NCI-H1417 (cell line): ENCODE measurements at regions not wholly inside any gene's neighbourhood (a gene's known extent, or its start where the extent isn't known, plus 50 kb on each side); places are given as distances from the start of the nearest gene placed in this dataset.
A peak's percentile ranks its signal among the peaks of the same experiment; 100 is the strongest.

Experiments used
- DNase-seq, 3 experiments: peaks; one replicate each; lab custom pipeline; 2025; lab: John Stamatoyannopoulos, UW

DNA sequence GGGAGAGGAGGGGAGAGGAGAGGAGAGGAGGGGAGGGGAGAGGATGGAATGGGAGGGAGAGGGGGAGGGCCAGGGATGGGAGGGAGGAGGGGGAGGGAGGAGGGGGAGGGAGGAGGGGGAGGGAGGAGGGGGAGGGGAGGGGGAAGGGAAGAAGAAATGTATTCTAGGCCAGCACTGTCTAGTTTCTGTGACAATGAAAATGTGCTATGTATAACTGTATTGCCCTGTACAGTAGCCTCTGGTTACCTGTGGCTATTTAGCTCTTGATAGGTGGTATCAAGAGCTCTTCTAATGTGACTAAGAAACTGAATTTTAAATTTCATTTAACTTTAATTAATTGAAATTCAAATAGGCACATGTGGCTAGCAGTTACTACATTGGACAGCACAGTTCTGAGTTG, 143.1 kb downstream of the BTC start:
- DNase-seq, result no peak

DNA sequence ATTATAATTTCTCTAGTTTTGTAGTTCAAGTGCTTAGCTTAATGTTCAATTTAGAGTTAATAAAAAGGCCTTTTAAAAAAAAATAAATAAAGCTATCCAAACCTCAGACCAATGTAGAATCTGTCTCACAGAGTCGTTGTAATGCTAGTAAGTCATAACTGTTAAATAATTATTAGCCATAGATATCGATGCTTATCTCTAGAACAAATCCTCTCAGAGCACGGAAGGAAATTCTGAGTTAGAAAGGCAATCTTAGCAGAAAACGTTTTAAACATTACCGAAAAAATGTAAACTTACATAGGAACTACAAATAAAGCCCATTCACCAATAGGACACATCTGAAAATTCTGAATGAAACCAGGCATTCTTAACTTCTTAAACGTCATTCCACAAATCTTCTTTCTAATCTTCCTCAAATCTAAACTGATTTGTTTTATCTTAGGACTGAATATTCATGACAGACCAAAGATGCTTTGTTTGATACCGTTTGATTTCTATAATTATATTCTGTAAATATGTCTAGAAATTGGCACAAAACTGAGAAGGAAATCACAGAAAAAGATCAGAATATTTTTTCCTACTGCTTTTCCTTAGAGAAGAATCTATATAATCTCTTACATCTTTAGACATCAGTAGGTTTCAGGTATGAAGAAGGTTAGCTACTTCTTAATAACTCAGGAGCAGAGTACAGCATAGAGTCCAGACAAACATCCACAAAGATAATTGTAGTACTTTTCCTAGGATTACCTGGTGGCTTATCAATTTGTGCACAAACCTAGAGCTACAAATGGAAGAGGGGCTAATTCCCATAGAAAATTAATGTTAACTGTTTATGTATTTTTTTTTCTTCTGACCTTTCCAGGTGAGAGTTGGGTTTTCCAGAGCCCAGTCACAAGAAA, 140.7 kb downstream of the BTC start:
- DNase-seq, result no peak

DNA sequence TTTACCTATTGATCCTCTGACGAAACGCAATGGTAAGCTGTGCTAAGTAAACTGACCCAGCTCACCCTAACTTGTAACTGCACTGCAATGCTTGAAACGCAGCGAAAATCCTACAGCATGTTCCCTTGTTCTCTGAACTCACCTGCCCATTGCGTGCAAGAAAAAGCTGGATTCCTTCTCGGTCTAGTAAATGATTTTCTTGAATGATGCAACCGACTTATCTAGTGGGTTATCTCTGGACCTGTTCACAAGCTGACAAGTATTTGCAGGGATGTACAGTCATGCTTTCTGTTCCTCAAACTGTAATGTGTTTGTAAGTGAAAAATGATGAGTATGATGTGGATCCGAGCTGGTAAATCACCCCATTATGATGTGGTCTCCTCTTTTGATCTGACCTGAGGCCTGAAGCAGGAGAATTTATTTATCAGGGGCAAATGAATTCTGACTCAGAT, 140.1 kb downstream of the BTC start:
- DNase-seq, result no peak

DNA sequence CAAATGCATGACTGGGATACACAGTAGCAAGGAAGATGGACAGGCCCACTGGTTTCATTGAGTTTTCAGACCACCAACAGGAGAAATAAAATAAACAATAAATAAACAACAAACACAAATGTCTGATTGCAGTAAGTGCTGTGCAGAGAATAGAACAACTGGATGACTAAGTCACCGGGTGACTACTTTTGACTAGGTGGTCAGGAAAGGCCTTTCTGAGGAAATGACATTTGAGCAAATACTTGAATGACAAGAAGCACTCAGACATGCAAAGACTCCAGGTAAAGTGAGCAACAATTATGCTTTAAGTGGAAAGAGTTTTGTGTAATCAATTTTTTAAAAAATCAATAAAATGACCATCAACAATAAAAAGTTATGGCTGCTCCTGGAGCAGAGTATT, 137.7 kb downstream of the BTC start:
- DNase-seq, result peak in 1 of 3 experiments; percentile 28

DNA sequence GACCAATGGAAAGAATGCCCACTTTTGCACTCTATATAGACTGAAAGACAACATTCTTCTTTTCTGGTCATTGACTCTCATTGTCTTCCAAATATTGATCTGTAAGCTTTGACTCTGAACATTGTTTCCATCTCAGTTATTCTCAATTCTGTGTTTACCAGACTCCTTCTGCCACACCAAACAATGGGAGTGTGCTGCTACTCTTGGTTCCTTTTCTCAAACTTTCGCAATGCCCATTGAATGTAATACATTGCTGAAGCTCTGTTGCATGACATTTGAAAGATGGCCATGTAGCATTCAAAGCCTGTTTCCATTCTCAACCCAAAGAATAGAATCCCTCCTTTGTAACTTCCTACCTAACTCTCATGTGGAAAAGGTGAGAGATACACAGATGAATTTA, 136.2 kb downstream of the BTC start:
- no peak for DNase-seq

DNA sequence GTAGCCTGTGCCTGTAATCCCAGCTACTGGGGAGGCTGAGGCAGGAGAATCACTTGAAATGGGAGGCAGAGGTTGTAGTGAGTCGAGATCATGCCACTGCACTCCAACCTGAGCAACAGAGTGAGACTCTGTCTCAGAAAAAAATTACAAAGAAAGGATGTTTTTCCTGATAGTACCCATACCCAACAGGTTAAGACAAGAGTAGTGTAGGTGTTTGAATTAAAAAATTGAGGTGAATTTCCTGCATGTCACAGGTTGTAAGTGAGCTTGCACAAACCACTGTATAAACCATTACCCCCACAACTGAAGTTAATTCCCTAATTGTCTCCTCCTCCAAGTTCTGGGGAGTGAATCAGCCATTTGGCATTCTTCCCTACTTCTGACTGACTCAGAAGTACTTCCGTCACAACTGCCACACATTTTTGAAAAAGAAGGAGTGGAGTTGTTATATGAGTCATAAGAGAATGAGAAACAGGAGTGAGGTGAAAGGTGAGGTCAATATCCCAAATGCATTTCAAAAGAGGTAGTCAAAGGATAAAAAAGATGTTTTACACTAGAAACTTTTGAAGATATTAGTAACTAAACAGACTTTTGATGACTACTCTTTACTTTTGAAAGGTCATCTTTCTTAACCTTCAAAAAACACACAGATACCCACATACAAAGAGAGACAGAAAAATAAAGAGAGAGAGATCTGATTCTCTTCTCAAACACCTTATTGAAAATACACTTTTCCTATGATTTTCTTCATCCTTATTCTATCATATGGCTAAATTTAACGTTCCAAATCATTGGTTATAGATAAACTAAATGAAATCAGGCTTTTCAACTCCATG, 134.5 kb downstream of the BTC start:
- no peak for DNase-seq

DNA sequence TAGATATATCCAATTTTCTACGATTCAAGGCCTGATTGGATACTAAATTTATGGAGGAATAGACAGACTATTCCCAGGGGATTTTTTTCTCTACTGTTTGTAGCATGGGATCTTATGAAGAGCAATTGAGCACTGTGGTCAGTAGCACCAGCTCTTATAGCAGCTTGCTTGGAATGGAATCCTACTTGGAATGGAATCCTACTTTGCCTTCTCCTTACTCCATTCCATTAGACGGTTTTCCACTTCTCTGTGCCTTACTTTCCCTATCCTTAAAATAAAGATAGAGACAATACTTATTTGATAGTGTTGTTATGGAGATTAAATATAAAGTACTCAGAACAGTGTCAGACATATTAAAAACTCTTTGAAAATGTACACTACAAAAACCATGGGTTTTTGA, 133.5 kb downstream of the BTC start:
- no peak for DNase-seq

DNA sequence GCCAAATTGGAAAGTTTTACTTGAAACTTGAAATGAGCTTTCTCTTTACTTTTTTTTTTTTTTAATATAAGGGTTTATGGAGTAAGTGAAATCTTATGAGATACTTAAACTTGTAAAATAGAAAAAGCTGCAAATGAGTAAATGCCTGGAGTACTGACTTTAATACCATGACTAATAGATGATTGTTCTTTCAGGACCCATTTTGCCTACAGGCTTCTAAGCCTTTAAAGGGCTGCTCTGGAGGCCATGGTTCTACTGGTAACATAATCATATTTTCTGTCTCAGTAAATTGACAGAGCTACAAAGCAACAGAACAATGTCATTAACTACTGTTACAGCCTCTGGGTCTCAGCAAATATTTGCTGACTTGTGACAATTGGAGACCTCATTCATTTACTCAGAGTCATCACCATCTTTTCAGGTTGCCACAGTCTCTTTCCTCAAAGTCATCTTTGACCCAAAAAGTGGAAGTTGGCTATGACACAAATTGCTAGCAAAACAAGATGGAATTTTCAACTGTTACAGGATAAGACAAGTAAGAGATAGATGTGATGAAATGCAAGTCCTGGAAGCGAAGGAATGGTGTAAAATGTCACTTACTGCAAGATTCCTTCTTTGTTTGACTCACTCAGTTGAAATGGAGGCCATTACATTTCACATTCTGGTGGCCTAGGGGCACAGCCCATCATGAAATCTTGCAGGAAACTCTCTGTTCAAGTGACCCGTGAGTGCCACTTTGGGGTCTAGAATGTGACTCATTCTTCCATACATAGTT, 132.7 kb downstream of the BTC start:
- peak in 1 of 3 experiments; percentile 24 for DNase-seq

DNA sequence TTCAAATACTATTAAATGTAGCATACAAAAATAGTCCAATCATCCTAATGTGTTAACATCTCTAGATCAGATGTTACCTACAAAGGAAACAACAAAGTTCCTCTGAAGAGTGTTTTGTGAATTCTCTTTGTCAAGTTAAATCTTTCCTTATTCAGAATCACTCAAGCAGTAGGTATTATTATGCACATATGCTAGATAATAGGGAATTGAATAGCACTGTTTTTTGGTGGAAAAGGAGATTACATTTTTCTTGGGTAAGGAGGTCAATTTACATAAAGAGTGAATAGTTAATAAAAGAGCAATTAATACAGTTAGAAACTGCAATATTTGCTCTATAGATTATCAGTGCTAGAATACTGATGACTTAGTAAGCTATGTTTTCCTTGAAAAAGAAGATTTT, 130.7 kb downstream of the BTC start:
- DNase-seq, result no peak

DNA sequence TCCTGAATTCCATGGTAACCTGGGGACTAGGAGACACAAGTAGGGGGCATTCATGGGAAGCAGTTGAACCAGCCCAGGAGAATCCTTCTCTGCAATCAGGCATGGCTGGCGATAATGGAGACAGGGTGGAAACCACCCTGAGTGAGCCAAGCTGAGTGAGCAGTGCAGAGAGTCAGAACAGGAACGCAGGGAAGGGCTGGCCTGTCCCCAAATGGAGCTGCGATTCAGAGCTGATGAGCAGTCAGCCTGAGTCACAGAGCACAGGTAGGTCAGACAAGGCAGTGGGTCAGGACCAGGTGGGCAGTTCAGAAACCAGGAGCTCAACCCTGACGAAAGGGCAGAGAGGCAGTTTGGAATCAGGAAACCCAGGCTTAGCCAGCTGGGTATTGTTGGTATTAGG, 129.0 kb downstream of the BTC start:
- DNase-seq, result no peak

DNA sequence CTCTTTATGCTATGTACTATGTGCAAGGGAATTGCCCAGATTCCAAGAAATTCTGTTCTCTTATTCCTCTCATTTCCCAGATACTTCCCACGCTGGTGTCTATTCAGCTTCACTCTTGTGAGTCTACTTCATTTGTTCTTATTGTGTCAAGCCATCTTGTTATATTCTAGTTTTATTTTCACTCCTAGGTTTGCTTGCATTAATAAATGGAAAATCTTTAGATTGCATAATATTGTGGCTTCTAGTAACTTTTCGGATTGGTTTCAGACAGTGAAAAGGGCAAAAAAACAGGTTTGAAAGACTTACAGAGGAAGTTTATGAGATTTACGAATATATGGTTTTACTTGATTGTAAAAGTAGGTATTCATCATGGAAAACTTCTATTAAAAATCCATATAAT, 128.4 kb downstream of the BTC start:
- no peak for DNase-seq

DNA sequence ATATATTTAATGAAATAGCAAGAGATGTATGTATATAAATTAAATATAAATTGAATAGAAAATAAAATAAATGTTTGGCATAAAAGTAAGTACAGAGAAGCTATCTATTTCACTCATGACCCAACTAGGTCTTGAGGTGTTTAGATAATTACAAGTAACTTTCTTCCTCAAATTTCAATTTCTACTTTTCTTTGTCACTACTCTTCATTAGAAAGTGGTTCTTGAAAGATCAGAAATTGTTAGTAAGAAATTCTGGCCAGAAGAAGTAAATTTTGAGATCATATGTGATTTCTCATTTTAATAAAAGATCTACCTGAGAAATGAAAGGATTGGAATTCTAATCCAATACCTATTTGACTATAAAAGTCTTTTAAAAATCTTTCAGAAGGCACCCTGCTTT, 126.9 kb downstream of the BTC start:
- no peak for DNase-seq

DNA sequence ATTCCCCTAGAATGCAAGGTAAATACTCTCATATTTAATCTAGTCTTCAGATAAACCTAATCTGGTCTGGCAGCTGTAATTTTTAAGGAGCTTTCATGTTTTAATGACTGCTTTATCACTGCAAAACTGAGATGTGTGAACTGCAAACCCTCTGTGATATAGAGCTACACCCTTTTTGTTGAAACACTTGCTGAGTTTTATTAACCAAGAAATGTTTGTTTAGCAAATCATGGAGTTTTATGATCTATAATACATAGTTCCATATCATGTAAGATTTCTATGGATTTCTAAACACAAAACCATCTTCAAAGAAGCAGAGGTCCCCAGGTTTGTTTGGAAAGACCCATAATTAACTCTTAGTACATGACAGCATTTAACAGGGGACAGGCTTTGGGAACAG, 126.4 kb downstream of the BTC start:
- peak in 1 of 3 experiments; percentile 26 for DNase-seq

DNA sequence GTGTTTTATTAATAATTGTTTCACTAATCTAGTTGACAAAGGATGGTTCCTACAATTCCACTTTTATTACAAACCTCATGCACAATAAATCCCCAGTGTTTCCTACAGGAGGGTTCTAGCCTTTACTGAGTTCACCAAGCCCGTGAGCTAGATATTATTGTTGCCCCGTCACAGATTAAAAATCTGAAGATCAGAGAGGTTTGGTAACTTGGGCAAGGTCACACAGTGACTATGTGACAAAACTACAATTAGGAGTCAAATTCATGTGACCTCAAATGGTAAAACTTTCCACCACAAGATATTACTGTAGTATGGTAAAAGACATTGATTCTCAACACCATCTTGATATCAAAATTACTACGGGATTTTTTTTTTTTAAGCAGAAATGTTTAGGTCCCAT, 124.6 kb downstream of the BTC start:
- DNase-seq, result no peak

DNA sequence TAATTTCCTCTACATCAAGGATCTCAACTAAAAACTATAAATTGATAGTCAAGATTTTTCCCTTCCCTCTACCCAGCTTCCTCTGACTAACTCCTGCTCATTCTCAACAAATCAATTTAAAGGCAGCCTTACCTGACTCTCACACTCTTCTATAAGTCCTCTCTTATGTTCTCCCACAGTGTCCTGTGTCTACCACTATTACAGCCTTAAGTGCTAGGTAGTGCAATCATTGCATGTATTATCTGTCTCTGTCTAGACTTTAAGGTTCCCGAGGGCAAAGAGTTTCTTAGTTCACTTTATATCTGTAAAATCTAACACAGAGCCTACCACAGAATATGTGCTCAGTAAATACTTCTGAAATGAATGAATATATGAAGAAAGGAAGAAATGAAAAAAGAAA, 123.7 kb downstream of the BTC start:
- no peak for DNase-seq

DNA sequence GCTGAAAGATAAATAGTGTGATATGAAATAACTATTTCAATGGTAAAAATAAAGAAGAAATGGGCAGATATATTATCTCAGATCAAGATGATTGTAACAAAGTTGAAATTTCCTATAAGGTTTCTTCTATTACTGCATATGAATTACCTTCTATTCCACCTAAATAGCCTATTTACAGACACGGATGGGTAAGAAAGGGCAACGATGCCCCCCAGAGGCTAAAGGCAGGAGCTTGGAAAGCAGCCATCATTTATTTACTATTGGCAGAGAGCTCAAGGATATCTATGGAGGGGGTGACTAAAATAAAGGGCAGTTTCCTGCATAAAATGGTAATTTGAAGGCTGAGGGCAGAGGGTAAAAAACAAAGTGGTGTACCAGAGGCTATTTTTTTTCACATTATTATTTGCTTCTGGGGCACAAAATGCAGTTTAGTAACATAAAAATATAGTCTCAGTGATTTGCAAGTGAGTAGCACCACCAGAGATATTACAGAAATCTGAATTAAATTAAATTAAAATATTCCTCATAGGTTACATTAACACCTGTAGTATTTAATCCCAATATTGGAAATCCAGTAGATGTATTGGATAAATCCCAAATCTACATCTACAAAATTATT, 123.1 kb downstream of the BTC start:
- DNase-seq, result peak; percentile 46 to 74 (median 60)

DNA sequence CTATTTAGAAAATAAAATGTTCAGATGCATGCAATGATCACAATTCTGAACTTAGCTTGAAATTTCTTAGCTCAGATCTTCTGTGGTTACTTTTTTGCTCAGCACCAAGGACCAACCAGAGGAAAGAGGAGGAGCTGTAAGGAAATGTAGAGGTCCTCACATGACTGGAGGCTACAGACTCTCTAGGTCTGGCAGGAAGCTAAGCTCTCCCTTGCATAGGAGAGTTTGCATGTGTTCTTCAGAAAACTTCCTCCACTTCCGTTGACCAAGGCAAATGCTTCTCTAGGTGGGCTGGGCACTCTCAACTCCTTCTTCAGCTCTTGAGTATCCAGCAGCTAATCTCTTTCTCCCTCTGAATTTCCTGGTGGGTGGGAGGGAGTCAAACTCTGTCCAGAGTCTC, 119.6 kb downstream of the BTC start:
- DNase-seq, result no peak

DNA sequence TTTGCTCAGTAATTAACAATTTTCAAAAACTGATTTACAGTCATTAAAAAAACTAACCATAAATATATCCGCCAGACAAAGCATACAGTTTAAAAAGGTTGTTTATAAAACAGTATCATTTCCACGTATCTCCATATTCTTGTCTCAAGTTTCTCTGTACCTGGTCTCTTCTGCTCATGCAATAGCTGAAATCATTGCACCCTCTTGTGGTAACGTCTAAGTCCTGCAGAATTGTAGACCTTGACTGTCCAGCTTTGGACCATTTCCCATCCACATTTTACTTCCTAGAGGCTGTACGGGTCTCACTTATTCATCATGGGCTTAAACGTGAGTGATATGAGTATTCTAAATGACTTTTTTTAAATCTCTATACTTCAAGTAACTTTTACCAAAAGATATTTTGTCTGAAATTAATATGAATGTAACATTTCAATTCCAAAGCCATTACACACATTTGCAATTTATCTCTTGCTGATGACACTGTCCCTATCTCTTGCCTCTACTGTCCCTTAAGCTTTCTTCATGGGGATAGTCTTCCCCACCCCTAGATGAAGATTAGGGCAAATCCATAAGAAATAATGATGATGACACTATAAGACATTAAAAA, 118.5 kb downstream of the BTC start:
- DNase-seq, result peak; percentile 22 to 72 (median 56)

DNA sequence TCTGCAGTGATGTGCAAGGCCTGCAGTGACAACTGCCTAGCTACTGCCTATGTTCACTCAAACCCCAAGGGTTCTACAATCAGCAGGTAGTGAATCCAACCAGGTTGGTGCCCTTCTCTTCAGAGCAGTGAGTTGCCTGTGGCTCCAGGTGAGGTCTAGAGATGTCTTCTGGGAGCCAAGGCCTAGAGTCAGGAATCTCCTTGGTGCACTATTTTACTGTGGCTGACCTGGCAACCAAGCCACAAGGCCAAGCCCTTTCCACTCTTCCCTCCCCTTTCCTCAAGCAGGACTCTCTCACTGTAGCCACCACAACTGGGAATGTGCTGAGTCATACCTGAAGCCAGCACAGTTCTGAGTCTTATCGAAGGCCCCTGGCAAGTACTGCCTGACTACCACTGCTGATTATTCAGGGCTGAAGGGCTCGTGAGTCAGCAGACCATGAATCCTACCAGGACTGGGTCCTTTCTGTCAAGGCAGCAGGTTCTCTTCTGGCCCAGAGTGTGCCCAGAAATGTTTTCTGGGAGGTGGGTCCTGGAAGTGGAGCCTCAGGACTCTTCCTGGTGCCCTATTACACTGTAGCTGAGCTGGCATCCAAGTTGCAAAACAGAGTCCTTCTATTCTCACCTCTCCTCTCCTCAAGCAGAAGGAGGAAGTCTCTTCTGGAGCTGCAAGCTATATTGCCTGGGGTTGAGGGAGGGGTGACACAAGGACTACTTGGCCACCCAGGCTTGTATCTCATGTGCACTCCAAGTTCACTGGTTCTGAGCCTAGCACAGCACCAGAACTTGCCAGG, 111.6 kb downstream of the BTC start:
- peak in 1 of 3 experiments; percentile 6 for DNase-seq

DNA sequence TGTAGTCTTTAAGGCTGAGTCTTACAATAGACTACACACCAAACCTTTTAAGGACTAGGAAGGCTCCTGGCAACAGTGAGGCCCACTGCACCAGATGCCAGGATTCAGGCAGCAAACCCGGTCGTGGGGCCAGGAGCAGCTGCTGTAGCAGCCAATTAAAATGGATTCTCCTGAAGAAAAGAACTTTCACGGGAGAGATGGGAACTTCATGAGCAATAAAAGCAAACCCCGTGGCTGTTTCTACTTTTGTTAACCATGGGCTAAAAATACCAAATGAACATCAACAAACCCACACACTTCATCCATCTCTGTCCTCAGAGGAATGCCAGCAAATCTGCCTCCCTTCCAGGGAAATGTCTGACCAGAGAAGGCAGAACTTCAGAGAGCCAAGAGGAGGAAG, 101.4 kb downstream of the BTC start:
- no peak for DNase-seq
